ENCODE measurements at regions not wholly inside any gene's neighbourhood (a gene's known extent, or its start where the extent isn't known, plus 50 kb on each side); places are given as distances from the start of the nearest gene placed in this dataset.

GRCh38 chr5:98573834-98574320 is 199.6 kb upstream of the RGMB start:
- Histone ChIP-seq H3K9me3 (ENCODE audit: control insufficient read depth in 1 of 2, low read length in 2 of 2) (no peaks in the 10 kb centered on the region), H3K4me3 (ENCODE audit: low read length in 2 of 2) (no peak overlapping the region), H3K4me1 (ENCODE audit: insufficient read depth, low read length) (no peaks in the 10 kb centered on the region), H3K36me3 (ENCODE audit: insufficient read depth, low read length) (no peaks in the 10 kb centered on the region), H3K27me3 (ENCODE audit: insufficient read depth, low read length) (no peaks in the 10 kb centered on the region), H3K27ac (ENCODE audit: low read depth, low read length) (no peak overlapping the region)
- intact Hi-C loops (cut with micrococcal nuclease), result no loop called here
- ChIA-PET POLR2A (ENCODE audit: partially characterized antibody) (no interaction called here), CTCF (ENCODE audit: partially characterized antibody) (no interaction called here)
- H3K9me3 Mint-ChIP-seq, result peaks cover 0 to 2% (median 0%) of the 10 kb centered on the region in 8 donors
- no peak overlapping the region for H3K4me3 Mint-ChIP-seq
- no peak for DNase-seq
- peaks cover 2% of the 10 kb centered on the region in 2 donors for H3K27me3 Mint-ChIP-seq
- no peak overlapping the region for H3K27ac Mint-ChIP-seq
- H3K36me3 Mint-ChIP-seq, result no peaks in the 10 kb centered on the region
- H3K4me1 Mint-ChIP-seq, result no peaks in the 10 kb centered on the region

- CTCF ChIA-PET (ENCODE audit: partially characterized antibody), result no interaction called here
- no peaks in the 10 kb centered on the region for H3K36me3 Mint-ChIP-seq
- no peak for DNase-seq
- no peaks in the 10 kb centered on the region for H3K4me1 ChIP-seq (ENCODE audit: insufficient read depth, low read length)
- H3K4me1 Mint-ChIP-seq, result no peaks in the 10 kb centered on the region
- H3K27ac Mint-ChIP-seq, result no peak overlapping the region
- no peak overlapping the region for H3K4me3 ChIP-seq (ENCODE audit: low read length in 2 of 2)
- no peaks in the 10 kb centered on the region for H3K27me3 ChIP-seq (ENCODE audit: insufficient read depth, low read length)
- peaks cover 0 to 2% (median 0%) of the 10 kb centered on the region in 8 donors for H3K9me3 Mint-ChIP-seq
- no peaks in the 10 kb centered on the region for H3K9me3 ChIP-seq (ENCODE audit: control insufficient read depth in 1 of 2, low read length in 2 of 2)
- no peak overlapping the region for H3K4me3 Mint-ChIP-seq
- no peak overlapping the region for H3K27ac ChIP-seq (ENCODE audit: low read depth, low read length)
- POLR2A ChIA-PET (ENCODE audit: partially characterized antibody), result no interaction called here
- no peaks in the 10 kb centered on the region for H3K36me3 ChIP-seq (ENCODE audit: insufficient read depth, low read length)
- peaks cover 2% of the 10 kb centered on the region in 2 donors for H3K27me3 Mint-ChIP-seq
- intact Hi-C loops (cut with micrococcal nuclease), result no loop called here
These were observed 197.2 kb upstream of the RGMB start for GRCh38 chr5:98576275-98576674.

DNA sequence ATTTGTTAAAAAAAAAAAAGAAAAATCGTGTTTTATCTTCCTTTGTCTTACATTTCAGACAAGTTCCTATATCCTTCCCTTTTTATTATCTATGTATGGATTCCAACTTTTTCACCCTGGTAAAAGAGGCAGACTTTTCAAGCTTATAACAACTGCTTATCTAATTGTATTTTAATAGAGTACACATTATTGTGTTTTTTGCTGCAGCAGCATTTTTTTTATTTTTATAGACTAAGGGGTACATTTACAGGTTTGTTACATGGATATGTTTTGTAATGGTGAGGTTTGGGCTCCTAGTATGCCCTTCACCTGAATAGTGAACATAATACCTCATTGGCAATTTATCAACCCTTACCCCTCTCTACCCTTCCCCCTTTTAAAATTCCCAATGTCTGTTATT is 195.0 kb upstream of the RGMB start:
- intact Hi-C loops (cut with micrococcal nuclease), result no loop called here
- no peak overlapping the region for H3K4me3 ChIP-seq (ENCODE audit: low read length in 2 of 2)
- CTCF ChIA-PET (ENCODE audit: partially characterized antibody), result no interaction called here
- Mint-ChIP-seq H3K27ac (no peak overlapping the region), H3K9me3 (peaks cover 0 to 2% (median 0%) of the 10 kb centered on the region in 8 donors), H3K4me3 (no peak overlapping the region), H3K4me1 (no peaks in the 10 kb centered on the region), H3K36me3 (no peaks in the 10 kb centered on the region), H3K27me3 (peaks cover 2% of the 10 kb centered on the region in 2 donors)
- H3K36me3 ChIP-seq (ENCODE audit: insufficient read depth, low read length), result no peaks in the 10 kb centered on the region
- no peaks in the 10 kb centered on the region for H3K4me1 ChIP-seq (ENCODE audit: insufficient read depth, low read length)
- DNase-seq, result no peak
- H3K27ac ChIP-seq (ENCODE audit: low read depth, low read length), result no peak overlapping the region
- H3K9me3 ChIP-seq (ENCODE audit: control insufficient read depth in 1 of 2, low read length in 2 of 2), result no peaks in the 10 kb centered on the region
- POLR2A ChIA-PET (ENCODE audit: partially characterized antibody), result no interaction called here
- no peaks in the 10 kb centered on the region for H3K27me3 ChIP-seq (ENCODE audit: insufficient read depth, low read length)

GRCh38 chr5:98581112-98581997 is 192.1 kb upstream of the RGMB start:
- H3K36me3 Mint-ChIP-seq, result no peaks in the 10 kb centered on the region
- H3K4me1 Mint-ChIP-seq, result no peaks in the 10 kb centered on the region
- H3K27ac Mint-ChIP-seq, result no peak overlapping the region
- H3K27me3 ChIP-seq (ENCODE audit: insufficient read depth, low read length), result no peaks in the 10 kb centered on the region
- no peak overlapping the region for H3K4me3 ChIP-seq (ENCODE audit: low read length in 2 of 2)
- intact Hi-C loops (cut with micrococcal nuclease), result no loop called here
- H3K9me3 Mint-ChIP-seq, result peaks cover 0 to 2% (median 0%) of the 10 kb centered on the region in 8 donors
- H3K27ac ChIP-seq (ENCODE audit: low read depth, low read length), result no peak overlapping the region
- no peaks in the 10 kb centered on the region for H3K9me3 ChIP-seq (ENCODE audit: control insufficient read depth in 1 of 2, low read length in 2 of 2)
- ChIA-PET CTCF (ENCODE audit: partially characterized antibody) (no interaction called here), POLR2A (ENCODE audit: partially characterized antibody) (no interaction called here)
- no peaks in the 10 kb centered on the region for H3K36me3 ChIP-seq (ENCODE audit: insufficient read depth, low read length)
- H3K4me3 Mint-ChIP-seq, result no peak overlapping the region
- no peak for DNase-seq
- H3K4me1 ChIP-seq (ENCODE audit: insufficient read depth, low read length), result no peaks in the 10 kb centered on the region
- H3K27me3 Mint-ChIP-seq, result peaks cover 0 to 2% of the 10 kb centered on the region in 2 donors

DNA sequence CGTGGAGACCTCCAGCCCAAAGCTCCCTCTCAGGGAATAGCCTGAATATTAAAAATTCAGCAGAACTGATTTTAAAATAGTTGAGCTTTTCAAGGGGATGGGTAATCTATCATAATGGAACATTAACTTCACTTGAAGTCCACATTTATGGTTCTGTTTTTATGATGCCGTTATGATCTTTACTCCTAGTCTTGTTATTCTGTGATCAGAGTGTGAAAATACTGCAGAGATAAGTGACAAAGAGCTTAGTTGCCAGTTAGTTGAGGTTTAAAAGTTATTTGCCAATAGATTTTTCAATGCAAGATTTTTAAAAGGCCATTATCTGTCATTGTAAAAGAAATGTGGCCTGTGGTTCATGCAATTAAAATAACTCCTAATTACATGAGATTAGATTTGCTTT is 189.9 kb upstream of the RGMB start:
- no peak for DNase-seq
- ChIA-PET POLR2A (ENCODE audit: partially characterized antibody) (no interaction called here), CTCF (ENCODE audit: partially characterized antibody) (no interaction called here)
- Histone ChIP-seq H3K27me3 (ENCODE audit: insufficient read depth, low read length) (no peaks in the 10 kb centered on the region), H3K36me3 (ENCODE audit: insufficient read depth, low read length) (no peaks in the 10 kb centered on the region), H3K4me1 (ENCODE audit: insufficient read depth, low read length) (no peaks in the 10 kb centered on the region), H3K27ac (ENCODE audit: low read depth, low read length) (no peak overlapping the region), H3K9me3 (ENCODE audit: control insufficient read depth in 1 of 2, low read length in 2 of 2) (no peaks in the 10 kb centered on the region), H3K4me3 (ENCODE audit: low read length in 2 of 2) (no peak overlapping the region)
- no peaks in the 10 kb centered on the region for H3K36me3 Mint-ChIP-seq
- H3K4me1 Mint-ChIP-seq, result no peaks in the 10 kb centered on the region
- peaks cover 0 to 2% of the 10 kb centered on the region in 2 donors for H3K27me3 Mint-ChIP-seq
- peaks cover 0 to 2% (median 0%) of the 10 kb centered on the region in 8 donors for H3K9me3 Mint-ChIP-seq
- H3K27ac Mint-ChIP-seq, result no peak overlapping the region
- no peak overlapping the region for H3K4me3 Mint-ChIP-seq
- intact Hi-C loops (cut with micrococcal nuclease), result no loop called here

GRCh38 chr5:98585661-98586310 is 187.7 kb upstream of the RGMB start:
- Mint-ChIP-seq H3K27ac (no peak overlapping the region), H3K36me3 (no peaks in the 10 kb centered on the region), H3K4me3 (no peak overlapping the region), H3K4me1 (no peaks in the 10 kb centered on the region), H3K9me3 (peaks cover 2 to 8% (median 3%) of the 10 kb centered on the region in 8 donors), H3K27me3 (no peaks in the 10 kb centered on the region)
- Histone ChIP-seq H3K4me3 (ENCODE audit: low read length in 2 of 2) (no peak overlapping the region), H3K4me1 (ENCODE audit: insufficient read depth, low read length) (no peaks in the 10 kb centered on the region), H3K27me3 (ENCODE audit: insufficient read depth, low read length) (no peaks in the 10 kb centered on the region), H3K36me3 (ENCODE audit: insufficient read depth, low read length) (no peaks in the 10 kb centered on the region), H3K27ac (ENCODE audit: low read depth, low read length) (no peak overlapping the region), H3K9me3 (ENCODE audit: control insufficient read depth in 1 of 2, low read length in 2 of 2) (no peaks in the 10 kb centered on the region)
- intact Hi-C loops (cut with micrococcal nuclease), result no loop called here
- CTCF ChIA-PET (ENCODE audit: partially characterized antibody), result no interaction called here
- POLR2A ChIA-PET (ENCODE audit: partially characterized antibody), result no interaction called here
- DNase-seq, result no peak

- no peak overlapping the region for H3K4me3 ChIP-seq (ENCODE audit: low read length in 2 of 2)
- no peaks in the 10 kb centered on the region for H3K4me1 ChIP-seq (ENCODE audit: insufficient read depth, low read length)
- intact Hi-C loops (cut with micrococcal nuclease), result no loop called here
- Mint-ChIP-seq H3K4me3 (no peak overlapping the region), H3K4me1 (no peaks in the 10 kb centered on the region), H3K36me3 (no peaks in the 10 kb centered on the region), H3K27ac (no peak overlapping the region), H3K27me3 (no peaks in the 10 kb centered on the region), H3K9me3 (peaks cover 2 to 8% (median 3%) of the 10 kb centered on the region in 8 donors)
- no peak overlapping the region for H3K27ac ChIP-seq (ENCODE audit: low read depth, low read length)
- H3K9me3 ChIP-seq (ENCODE audit: control insufficient read depth in 1 of 2, low read length in 2 of 2), result no peaks in the 10 kb centered on the region
- no peak for DNase-seq
- CTCF ChIA-PET (ENCODE audit: partially characterized antibody), result no interaction called here
- POLR2A ChIA-PET (ENCODE audit: partially characterized antibody), result no interaction called here
- H3K36me3 ChIP-seq (ENCODE audit: insufficient read depth, low read length), result no peaks in the 10 kb centered on the region
- no peaks in the 10 kb centered on the region for H3K27me3 ChIP-seq (ENCODE audit: insufficient read depth, low read length)
These were observed 186.9 kb upstream of the RGMB start for GRCh38 chr5:98586581-98586980.
